GM21529 (cell line): ENCODE measurements at regions not wholly inside any gene's neighbourhood (a gene's known extent, or its start where the extent isn't known, plus 50 kb on each side); places are given as distances from the start of the nearest gene placed in this dataset.

Source experiments
- ATAC-seq: cut with Tn5 transposase; IDR thresholded peaks from one replicate; pipeline ENCODE4 v1.9.1; 2021; ENCODE audit not compliant: unreplicated experiment

DNA sequence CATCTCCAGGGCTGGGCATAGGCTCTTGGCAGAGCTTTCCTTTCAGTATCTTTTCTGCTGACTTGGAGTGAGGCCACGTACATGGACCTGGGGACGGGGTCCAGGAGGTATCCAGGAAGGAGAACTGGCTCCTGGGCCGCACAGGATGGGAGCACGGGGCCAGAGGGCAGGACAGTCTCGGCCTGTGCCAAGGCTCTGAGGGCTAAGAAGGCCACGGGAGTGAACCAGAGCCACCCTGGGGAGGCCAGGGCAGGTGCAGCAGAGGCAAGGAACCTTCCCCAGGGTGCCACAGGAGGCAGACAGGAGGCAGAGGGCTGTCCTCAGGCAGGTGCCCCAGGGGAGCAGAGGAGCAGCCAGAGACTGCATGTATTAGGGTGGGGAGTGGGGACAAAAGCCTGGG is 50.3 kb downstream of the PLXNA1 start:
- ATAC-seq: no peak

- ATAC-seq: no peak
Measured at GRCh38 chr3:127033786-127034185, 50.9 kb downstream of the PLXNA1 start.

DNA sequence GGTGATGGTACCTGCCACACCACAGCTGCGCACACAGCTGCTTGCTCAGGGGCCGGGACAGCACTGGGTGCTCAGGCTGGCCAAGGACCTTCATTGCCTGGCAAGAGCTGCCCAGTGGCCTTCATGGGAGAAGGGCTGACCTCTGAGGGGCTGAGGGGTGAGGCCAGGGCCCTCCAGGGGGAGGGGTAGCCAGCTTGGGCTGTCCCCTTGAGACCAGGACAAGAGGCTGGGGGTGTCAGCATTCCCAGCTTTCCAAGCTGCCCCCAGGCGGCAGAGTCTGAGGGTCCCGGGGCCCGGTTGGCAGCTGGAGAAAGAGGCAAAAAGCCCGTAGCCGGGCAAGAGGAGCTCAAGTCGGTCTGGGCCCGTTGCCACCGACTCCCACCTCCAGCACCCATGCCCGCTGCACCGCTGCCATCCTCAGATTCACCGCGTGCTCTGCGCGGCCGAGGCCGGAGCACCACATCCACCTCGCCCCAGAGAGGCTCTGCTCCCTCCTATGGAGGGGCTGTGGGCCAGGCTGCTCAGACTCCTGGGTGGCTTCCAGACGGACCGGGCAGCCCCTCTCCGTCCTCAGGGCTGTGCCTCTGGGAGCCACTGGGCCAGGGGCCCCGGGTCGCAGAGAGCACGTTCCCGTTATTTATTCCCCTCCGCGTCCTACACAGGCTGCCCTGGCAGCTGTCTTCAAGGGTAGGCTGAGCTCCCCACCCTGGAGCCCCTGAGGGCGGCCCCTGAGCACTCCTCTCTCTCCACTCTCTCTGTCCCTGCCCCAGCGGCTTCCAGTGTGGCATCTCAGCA is 51.5 kb downstream of the PLXNA1 start:
- no peak for ATAC-seq

DNA sequence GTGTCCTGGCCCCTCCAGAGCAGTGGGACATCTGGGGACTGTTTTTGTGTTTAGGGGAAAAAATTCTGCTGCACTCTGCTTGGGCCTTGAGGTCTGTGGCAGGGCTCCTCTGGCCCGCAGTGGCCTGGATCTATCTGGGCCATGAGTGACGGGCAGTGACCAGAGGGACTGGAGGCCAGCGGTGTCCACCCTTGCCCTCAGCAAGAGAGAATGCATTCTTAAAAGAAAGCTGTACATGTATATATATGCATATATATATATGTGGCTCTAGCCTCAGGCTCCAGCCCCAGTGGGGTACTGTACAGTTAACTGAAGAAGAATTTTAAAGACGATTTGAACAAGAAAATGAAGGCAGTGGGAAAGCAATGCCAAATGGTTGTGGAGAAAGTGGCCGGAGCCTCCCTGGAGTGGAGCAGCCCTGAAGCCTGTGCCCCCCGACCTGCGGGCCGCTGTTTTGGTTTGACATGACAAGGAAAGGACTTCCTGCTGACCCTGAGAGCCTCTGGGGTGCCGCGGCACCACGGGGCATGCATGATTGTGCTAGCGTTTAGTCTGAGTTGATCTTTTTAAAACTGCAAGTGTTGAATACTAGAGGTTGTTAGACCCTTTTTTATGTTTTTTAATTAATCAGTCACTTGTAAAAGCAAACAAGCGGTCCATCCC is 52.2 kb downstream of the PLXNA1 start:
- ATAC-seq: no peak

GRCh38 chr3:127035677-127036076 is 52.8 kb downstream of the PLXNA1 start:
- ATAC-seq: no peak

DNA sequence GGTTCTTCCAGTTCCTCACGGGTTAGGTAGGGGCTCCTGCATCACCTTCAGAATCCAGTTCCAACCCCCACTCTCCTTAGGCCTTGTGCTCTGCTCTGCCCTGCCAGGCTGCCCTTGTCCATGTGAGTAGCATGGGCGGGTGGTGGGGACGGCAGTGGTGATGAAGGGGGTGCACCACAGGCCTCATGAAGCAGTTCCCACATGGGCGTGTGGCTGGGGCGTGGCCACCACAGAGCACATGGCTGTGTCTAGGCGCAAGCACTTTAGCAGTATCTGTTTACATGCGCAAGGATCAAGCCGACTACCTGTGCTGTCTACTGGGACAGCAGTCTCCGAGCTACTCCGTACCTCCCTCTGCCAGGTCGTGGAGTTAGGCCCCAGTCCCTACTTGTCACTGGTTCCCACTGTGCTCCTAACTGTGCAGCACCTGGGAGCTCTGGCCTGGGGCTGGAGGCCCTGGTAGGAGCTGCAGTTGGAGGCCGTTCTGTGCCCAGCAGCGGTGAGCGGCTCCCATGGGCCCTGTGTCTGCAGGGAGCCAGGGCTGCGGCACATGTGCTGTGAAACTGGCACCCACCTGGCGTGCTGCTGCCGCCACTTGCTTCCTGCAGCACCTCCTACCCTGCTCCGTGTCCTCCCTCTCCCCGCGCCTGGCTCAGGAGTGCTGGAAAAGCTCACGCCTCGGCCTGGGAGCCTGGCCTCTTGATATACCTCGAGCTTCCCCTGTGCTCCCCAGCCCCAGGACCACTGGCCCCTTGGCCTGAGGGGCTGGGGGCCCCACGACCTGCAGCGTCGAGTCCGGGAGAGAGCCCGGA is 53.5 kb downstream of the PLXNA1 start:
- no peak for ATAC-seq

DNA sequence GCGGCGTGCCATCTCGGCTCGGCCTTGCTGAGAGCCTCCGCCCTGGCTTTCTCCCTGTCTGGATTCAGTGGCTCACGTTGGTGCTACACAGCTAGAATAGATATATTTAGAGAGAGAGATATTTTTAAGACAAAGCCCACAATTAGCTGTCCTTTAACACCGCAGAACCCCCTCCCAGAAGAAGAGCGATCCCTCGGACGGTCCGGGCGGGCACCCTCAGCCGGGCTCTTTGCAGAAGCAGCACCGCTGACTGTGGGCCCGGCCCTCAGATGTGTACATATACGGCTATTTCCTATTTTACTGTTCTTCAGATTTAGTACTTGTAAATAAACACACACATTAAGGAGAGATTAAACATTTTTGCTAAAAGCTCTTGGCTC is 54.1 kb downstream of the PLXNA1 start:
- no peak for ATAC-seq

DNA sequence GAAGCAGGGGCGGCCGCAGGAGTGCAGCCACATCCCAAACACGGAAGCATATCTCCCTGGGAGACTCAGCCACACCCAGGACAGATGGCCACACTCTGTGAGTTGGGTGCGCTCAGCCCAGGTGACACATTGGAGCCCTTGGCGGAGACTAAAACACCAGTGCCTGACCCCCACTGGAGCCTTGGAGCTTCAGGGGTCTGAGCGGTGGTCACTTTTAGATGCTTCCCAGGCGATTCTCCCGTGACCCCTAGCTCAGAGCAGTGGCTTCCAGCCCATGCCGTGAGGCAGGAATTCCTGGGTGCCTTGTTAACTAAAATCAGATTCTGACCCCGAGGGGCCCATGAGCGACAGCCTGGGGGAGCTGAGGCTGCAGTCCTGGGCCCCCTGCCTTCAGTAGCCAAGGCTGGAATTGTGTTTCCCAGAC is 54.5 kb downstream of the PLXNA1 start:
- no peak for ATAC-seq

DNA sequence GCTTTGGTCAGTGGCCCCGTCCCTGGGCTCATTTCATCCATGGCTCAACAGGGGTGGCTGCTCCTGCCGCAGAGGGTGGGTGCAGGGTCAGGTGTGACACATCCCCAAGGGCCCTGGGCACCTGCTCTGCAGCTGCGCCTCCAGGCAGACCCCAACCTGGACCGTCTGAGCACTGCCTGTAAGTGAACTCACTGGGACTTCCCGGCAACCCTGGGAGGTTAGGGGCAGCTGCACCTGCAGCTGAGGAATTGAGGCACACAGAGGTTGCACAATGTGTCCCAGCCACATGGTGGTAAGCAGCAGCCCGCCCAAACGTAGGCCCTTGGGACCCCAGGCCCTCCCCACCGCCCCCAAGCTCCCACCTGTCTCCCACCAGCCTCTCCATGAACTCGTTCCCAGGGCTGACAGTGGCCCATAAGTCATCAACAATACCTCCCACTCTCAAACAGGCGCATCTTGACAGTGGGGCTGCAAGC is 55.1 kb downstream of the PLXNA1 start:
- no peak for ATAC-seq

- ATAC-seq: no peak
Measured at GRCh38 chr3:127038466-127038865, 55.6 kb downstream of the PLXNA1 start.

DNA sequence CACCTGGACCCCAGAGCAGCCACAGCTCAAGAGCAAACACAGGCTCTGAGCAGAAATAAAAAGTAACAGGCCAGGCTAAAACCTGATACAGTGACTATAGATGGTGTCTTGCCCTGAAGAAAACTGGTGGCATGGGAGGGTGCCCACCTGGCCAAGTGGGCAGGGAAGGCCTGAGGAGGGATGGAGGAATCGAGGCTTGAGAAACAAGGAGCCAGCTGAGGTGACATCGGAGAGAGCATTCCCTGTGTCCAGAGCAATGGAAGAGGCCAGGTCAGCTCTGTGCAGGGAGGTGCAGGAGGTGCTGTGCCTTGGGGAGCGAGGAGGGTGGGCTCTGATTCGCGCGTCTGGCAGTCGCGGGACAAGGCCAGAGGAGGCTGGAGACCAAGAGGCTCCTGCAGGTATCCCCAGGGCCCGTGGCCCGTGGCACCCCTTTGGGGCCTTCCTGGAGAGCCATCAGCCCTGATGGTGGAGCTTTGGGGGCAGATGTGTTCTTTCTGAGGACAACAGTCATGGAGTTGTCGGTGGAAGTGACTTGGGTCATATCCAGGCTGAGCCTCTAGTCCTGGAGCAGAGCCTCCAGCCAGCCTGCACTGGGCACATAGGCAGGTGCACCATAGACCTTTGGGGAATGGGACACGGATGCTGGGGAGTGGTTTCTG is 56.1 kb downstream of the PLXNA1 start:
- ATAC-seq: no peak

GRCh38 chr3:127039719-127040118 is 56.8 kb downstream of the PLXNA1 start:
- ATAC-seq: no peak

DNA sequence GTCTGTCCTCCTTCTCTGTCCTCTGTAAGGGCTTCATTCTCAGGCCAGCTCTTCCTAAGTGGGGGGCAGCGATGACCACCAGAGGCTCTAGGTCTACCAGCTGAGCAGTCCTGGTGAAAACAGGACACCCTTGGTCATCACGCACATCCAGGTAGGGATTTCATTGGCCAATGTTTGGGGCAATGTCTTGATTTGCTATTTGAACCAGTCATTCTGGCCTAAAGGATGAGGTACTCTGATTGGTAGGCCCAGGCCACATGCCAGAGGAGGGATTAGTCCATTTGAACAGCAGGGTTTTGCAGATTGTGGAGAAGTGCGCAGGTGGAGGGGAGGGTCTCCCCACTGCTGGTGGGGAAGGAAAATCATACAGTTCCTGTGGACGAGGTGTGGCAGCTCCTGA is 57.3 kb downstream of the PLXNA1 start:
- ATAC-seq: no peak

GRCh38 chr3:127041264-127041820 is 58.4 kb downstream of the PLXNA1 start:
- no peak for ATAC-seq

- no peak for ATAC-seq
Measured at GRCh38 chr3:127041933-127042332, 59.0 kb downstream of the PLXNA1 start.

DNA sequence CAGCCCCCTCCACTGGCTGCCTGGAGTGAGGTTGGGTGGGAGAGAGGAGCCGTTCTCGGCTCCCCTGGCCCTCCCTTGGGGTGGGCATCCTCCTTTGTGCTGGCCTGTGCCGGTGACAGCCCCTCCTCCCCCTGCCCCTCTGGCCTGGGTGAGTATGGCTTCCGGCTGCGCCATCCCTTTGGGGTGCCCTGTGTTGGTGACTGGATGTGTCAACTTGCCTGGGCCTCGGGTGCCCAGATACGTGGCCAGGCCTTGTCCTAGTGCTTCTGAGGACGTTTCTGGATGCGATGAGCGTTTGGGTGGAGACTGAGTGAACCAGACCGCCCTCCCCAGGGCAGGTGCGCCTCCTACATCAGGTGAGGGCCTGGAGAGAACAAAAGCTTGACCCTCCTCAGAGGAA is 59.7 kb downstream of the PLXNA1 start:
- no peak for ATAC-seq

- no peak for ATAC-seq
Measured at GRCh38 chr3:127043041-127043641, 60.2 kb downstream of the PLXNA1 start.

- no peak for ATAC-seq
Measured at GRCh38 chr3:127043731-127044510, 61.0 kb downstream of the PLXNA1 start.

- no peak for ATAC-seq
Measured at GRCh38 chr3:127044996-127045395, 62.1 kb downstream of the PLXNA1 start.
